ENCODE measurements at regions not wholly inside any gene's neighbourhood (a gene's known extent, or its start where the extent isn't known, plus 50 kb on each side); places are given as distances from the start of the nearest gene placed in this dataset.

DNA sequence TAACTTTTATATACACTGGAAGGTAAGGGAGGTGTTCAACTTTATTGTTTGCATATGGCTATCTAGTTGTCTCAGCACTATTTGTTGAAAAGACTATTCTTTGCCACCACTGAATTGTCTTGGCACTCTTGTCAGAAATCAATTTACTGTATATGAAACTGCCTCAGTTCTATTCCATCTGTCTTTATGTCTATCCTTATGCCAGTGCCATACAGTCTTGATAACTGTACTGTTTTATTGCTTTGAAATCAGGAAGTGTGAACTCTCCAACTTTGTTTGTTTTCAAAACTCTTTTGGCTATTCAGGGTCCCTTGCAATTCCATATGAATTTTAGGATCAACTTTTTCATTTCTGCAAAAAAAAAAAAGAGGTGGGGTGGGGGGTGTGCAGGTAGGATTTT lies 77.2 kb downstream of the PRSS23 start:
- TF ChIP-seq, protein P1, sequence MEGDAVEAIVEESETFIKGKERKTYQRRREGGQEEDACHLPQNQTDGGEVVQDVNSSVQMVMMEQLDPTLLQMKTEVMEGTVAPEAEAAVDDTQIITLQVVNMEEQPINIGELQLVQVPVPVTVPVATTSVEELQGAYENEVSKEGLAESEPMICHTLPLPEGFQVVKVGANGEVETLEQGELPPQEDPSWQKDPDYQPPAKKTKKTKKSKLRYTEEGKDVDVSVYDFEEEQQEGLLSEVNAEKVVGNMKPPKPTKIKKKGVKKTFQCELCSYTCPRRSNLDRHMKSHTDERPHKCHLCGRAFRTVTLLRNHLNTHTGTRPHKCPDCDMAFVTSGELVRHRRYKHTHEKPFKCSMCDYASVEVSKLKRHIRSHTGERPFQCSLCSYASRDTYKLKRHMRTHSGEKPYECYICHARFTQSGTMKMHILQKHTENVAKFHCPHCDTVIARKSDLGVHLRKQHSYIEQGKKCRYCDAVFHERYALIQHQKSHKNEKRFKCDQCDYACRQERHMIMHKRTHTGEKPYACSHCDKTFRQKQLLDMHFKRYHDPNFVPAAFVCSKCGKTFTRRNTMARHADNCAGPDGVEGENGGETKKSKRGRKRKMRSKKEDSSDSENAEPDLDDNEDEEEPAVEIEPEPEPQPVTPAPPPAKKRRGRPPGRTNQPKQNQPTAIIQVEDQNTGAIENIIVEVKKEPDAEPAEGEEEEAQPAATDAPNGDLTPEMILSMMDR (IDR thresholded peaks at IDR 0.05) = no peak
- TF ChIP-seq POLR2A (IDR thresholded peaks at IDR 0.05) = no peak
